Sigmoid colon (tissue), 6 donors: ENCODE measurements at regions not wholly inside any gene's neighbourhood (a gene's known extent, or its start where the extent isn't known, plus 50 kb on each side); places are given as distances from the start of the nearest gene placed in this dataset.
"Not testable (repeated sequence)": the region's sequence is repeated elsewhere in the genome, so short reads cannot be mapped to it uniquely, and the experiment has no call there.

Experiments used
- DNase-seq: peaks from one replicate; pipeline ENCODE4 v3.0.0-alpha.2; 2019
- H3K27ac ChIP-seq, 4 donors: fragments of 200-600 bp; sonication (generic); one replicate each; pipeline ENCODE4 v1.5.1; 2016 to 2019; ENCODE audit warnings: mild to moderate bottlenecking in 1 of 4
- H3K27me3 ChIP-seq, 3 donors: fragments of 200-600 bp; sonication (generic); one replicate each; pipeline ENCODE4 v1.5.1; 2019; ENCODE audit warnings: mild to moderate bottlenecking in 1 of 3
- H3K36me3 ChIP-seq, 4 donors: fragments of 200-600 bp; sonication (generic); one replicate each; pipeline ENCODE4 v1.5.1; 2016 to 2019
- H3K4me1 ChIP-seq, 4 donors: fragments of 200-600 bp; sonication (generic); one replicate each; pipeline ENCODE4 v1.5.1; 2017 to 2019
- H3K4me3 ChIP-seq, 4 donors: fragments of 200-600 bp; sonication (generic); one replicate each; pipeline ENCODE4 v1.5.1; 2017 to 2019; ENCODE audit warnings: mild to moderate bottlenecking in 2 of 4, moderate library complexity in 1 of 4
- H3K9me3 ChIP-seq, 4 donors: fragments of 200-600 bp in 3 of 4; sonication (generic) in 3 of 4; one replicate each; pipeline versions ENCODE4 v1.5.1 to v1.6.1; 2013 to 2019
- CTCF ChIP-seq, 4 experiments: fragments of 450-650 bp in 3 of 4; fragments of 200-600 bp in 1 of 4; IDR thresholded peaks; one replicate each; pipeline ENCODE4 v1.5.1; 2016 to 2019; ENCODE audit warnings: antibody characterized with exemption in 4 of 4, mild to moderate bottlenecking in 3 of 4, moderate library complexity in 2 of 4
- EP300 ChIP-seq, 4 donors: sonication (generic); formaldehyde crosslinking; IDR thresholded peaks; one replicate each; pipeline ENCODE4 v1.6.1; 2017; ENCODE audit warnings: antibody characterized with exemption in 4 of 4
- POLR2A ChIP-seq, 2 donors: fragments of 450-650 bp; IDR thresholded peaks; one replicate each; pipeline ENCODE4 v1.6.1; 2016; ENCODE audit warnings: antibody characterized with exemption in 2 of 2, mild to moderate bottlenecking in 2 of 2, moderate library complexity in 2 of 2
- POLR2AphosphoS5 ChIP-seq, 4 donors: sonication (generic); formaldehyde crosslinking; IDR thresholded peaks; one replicate each; pipeline ENCODE4 v1.6.1; 2017; ENCODE audit warnings: antibody characterized with exemption in 4 of 4
- WGBS, 2 donors: extraction: QIAGEN DNeasy Blood & Tissue Kit; methylation state at CpG; one replicate each; pipeline ENCODE4 v1.1.7; 2013; 5-methylcytosine and 5-hydroxymethylcytosine counted together
- intact Hi-C: fragments of 100-400 bp; cut with DNase I; formaldehyde crosslinking; loops from one replicate; pipeline ENCODE4 v1.15.1; 2023
- donor health status: healthy with polysubstance abuse.
- donor health status: healthy.

- no peak for DNase-seq
- TF ChIP-seq POLR2A (IDR thresholded peaks at IDR 0.05) (no peak), POLR2AphosphoS5 (IDR thresholded peaks at IDR 0.05) (no peak), CTCF (IDR thresholded peaks at IDR 0.05) (no peak), EP300 (IDR thresholded peaks at IDR 0.05) (no peak)
- Histone ChIP-seq H3K36me3 (no peaks in the 10 kb centered on the region), H3K27me3 (no peaks in the 10 kb centered on the region), H3K4me3 (no peak overlapping the region), H3K4me1 (no peaks in the 10 kb centered on the region), H3K9me3 (peaks cover 0 to 8% (median 1%) of the 10 kb centered on the region in 4 donors), H3K27ac (no peak overlapping the region)
- intact Hi-C loops = no loop called here
Observed at GRCh38 chr1:224828691-224829090, 100.8 kb upstream of the DNAH14 start.

- Histone ChIP-seq H3K4me1 (no peaks in the 10 kb centered on the region), H3K9me3 (peaks cover 0 to 5% (median 0%) of the 10 kb centered on the region in 4 donors), H3K36me3 (no peaks in the 10 kb centered on the region), H3K27ac (no peak overlapping the region), H3K4me3 (no peak overlapping the region), H3K27me3 (no peaks in the 10 kb centered on the region)
- 69 to 82% methylated on average over 3 of the region's 3 CpGs for WGBS, 2 donors
- DNase-seq = no peak
- intact Hi-C loops = no loop called here
- no peak for TF ChIP-seq POLR2AphosphoS5 (IDR thresholded peaks at IDR 0.05)
- no peak for TF ChIP-seq CTCF (IDR thresholded peaks at IDR 0.05)
- no peak for TF ChIP-seq POLR2A (IDR thresholded peaks at IDR 0.05)
- TF ChIP-seq EP300 (IDR thresholded peaks at IDR 0.05) = no peak
Observed at GRCh38 chr1:224831501-224831900, 98.0 kb upstream of the DNAH14 start.

GRCh38 chr1:224839648-224840300, 89.7 kb upstream of the DNAH14 start:
- H3K27ac ChIP-seq, H3K4me1 ChIP-seq, H3K4me3 ChIP-seq, DNase-seq, H3K27me3 ChIP-seq, H3K36me3 ChIP-seq, intact Hi-C loops: not testable (repeated sequence)
- WGBS, 2 donors = 79% methylated on average over 7 of the region's 7 CpGs
- H3K9me3 ChIP-seq = peaks cover 0 to 13% (median 1%) of the 10 kb centered on the region in 4 donors

GRCh38 chr1:224841803-224842202, 87.7 kb upstream of the DNAH14 start:
- 89 to 92% methylated on average over 2 of the region's 2 CpGs for WGBS, 2 donors
- peaks cover 0 to 13% (median 1%) of the 10 kb centered on the region in 4 donors for H3K9me3 ChIP-seq
- H3K4me1 ChIP-seq, H3K27me3 ChIP-seq, intact Hi-C loops, H3K36me3 ChIP-seq, H3K4me3 ChIP-seq, H3K27ac ChIP-seq, DNase-seq: not testable (repeated sequence)

- intact Hi-C loops = no loop called here
- Histone ChIP-seq H3K4me3 (no peak overlapping the region), H3K9me3 (peaks cover 0 to 10% (median 1%) of the 10 kb centered on the region in 4 donors), H3K4me1 (no peaks in the 10 kb centered on the region), H3K27me3 (no peaks in the 10 kb centered on the region), H3K27ac (no peak overlapping the region), H3K36me3 (no peaks in the 10 kb centered on the region)
- WGBS, 2 donors = 83 to 85% methylated on average over 2 of the region's 2 CpGs
- no peak for DNase-seq
- TF ChIP-seq POLR2AphosphoS5 (IDR thresholded peaks at IDR 0.05) (no peak), POLR2A (IDR thresholded peaks at IDR 0.05) (no peak), EP300 (IDR thresholded peaks at IDR 0.05) (no peak), CTCF (IDR thresholded peaks at IDR 0.05) (no peak)
Observed at GRCh38 chr1:224846119-224846907, 83.2 kb upstream of the DNAH14 start.
